Natural killer cell treated with Interleukin-12 subunit alpha and Interleukin-12 subunit beta and Interleukin-15 and Interleukin-18, amount 100 ng/mL, for 72 hours (primary cell): ENCODE measurements at regions not wholly inside any gene's neighbourhood (a gene's known extent, or its start where the extent isn't known, plus 50 kb on each side); places are given as distances from the start of the nearest gene placed in this dataset.

Experiments
- ATAC-seq, 2 donors: fragments of 150-1000 bp; cut with Tn5 transposase in 1 of 2; sonication (Bioruptor Pico), chemical (Tn5 transposase) in 1 of 2; 2 replicates each; pipeline ENCODE4 v1.10.0; 2021
- DNase-seq: peaks from one replicate; pipeline ENCODE4 v3.0.0; 2022; ENCODE audit warnings: low spot score
- H3K27ac Mint-ChIP-seq, 2 donors: 1 replicate in 1 of 2; 2 replicates in 1 of 2; pipeline ENCODE4 v1.8.0; 2022; ENCODE audit warnings: mixed read lengths in 2 of 2, mild to moderate bottlenecking in 1 of 2, moderate library complexity in 1 of 2
- H3K27me3 Mint-ChIP-seq, 2 donors: 1 replicate in 1 of 2; 2 replicates in 1 of 2; pipeline ENCODE4 v1.8.0; 2022; ENCODE audit warnings: mixed read lengths in 2 of 2
- H3K36me3 Mint-ChIP-seq: one replicate; pipeline ENCODE4 v1.8.0; 2022; ENCODE audit warnings: mixed read lengths
- H3K4me1 Mint-ChIP-seq, 2 donors: 1 replicate in 1 of 2; 2 replicates in 1 of 2; pipeline ENCODE4 v1.8.0; 2022; ENCODE audit warnings: low read depth in 2 of 2, mixed read lengths in 2 of 2, mild to moderate bottlenecking in 1 of 2
- H3K4me3 Mint-ChIP-seq: one replicate; pipeline ENCODE4 v1.8.0; 2022; ENCODE audit warnings: mixed read lengths
- H3K9me3 Mint-ChIP-seq: 2 replicates; pipeline ENCODE4 v1.8.0; 2022; ENCODE audit warnings: mixed read lengths

- H3K4me1 Mint-ChIP-seq, result no peaks in the 10 kb centered on the region
- H3K4me3 Mint-ChIP-seq, result no peak overlapping the region
- DNase-seq (no peak), ATAC-seq (no peak)
- no peaks in the 10 kb centered on the region for H3K36me3 Mint-ChIP-seq
- H3K9me3 Mint-ChIP-seq, result no peaks in the 10 kb centered on the region
- peaks cover 24 to 25% of the 10 kb centered on the region in 2 donors for H3K27me3 Mint-ChIP-seq
- H3K27ac Mint-ChIP-seq, result no peak overlapping the region
These were observed 217.7 kb downstream of the HRH4 start for GRCh38 chr18:24678107-24678506.

- Mint-ChIP-seq H3K27ac (no peak overlapping the region), H3K4me1 (no peaks in the 10 kb centered on the region), H3K4me3 (no peak overlapping the region), H3K27me3 (peaks cover 19 to 20% of the 10 kb centered on the region in 2 donors), H3K9me3 (no peaks in the 10 kb centered on the region), H3K36me3 (no peaks in the 10 kb centered on the region)
- ATAC-seq (no peak), DNase-seq (no peak)
These were observed 218.2 kb downstream of the HRH4 start for GRCh38 chr18:24678626-24679025.

- DNase-seq (no peak), ATAC-seq (no peak)
- no peaks in the 10 kb centered on the region for H3K4me1 Mint-ChIP-seq
- peaks cover 18 to 19% of the 10 kb centered on the region in 2 donors for H3K27me3 Mint-ChIP-seq
- H3K27ac Mint-ChIP-seq, result no peak overlapping the region
- no peaks in the 10 kb centered on the region for H3K9me3 Mint-ChIP-seq
- no peaks in the 10 kb centered on the region for H3K36me3 Mint-ChIP-seq
- H3K4me3 Mint-ChIP-seq, result no peak overlapping the region
These were observed 218.6 kb downstream of the HRH4 start for GRCh38 chr18:24679062-24679461.

GRCh38 chr18:24683925-24684324 is 223.5 kb downstream of the HRH4 start:
- no peaks in the 10 kb centered on the region for H3K4me1 Mint-ChIP-seq
- peaks cover 12 to 13% of the 10 kb centered on the region in 2 donors for H3K27me3 Mint-ChIP-seq
- DNase-seq (no peak), ATAC-seq (no peak)
- no peaks in the 10 kb centered on the region for H3K36me3 Mint-ChIP-seq
- H3K27ac Mint-ChIP-seq, result no peak overlapping the region
- no peaks in the 10 kb centered on the region for H3K9me3 Mint-ChIP-seq
- H3K4me3 Mint-ChIP-seq, result no peak overlapping the region

GRCh38 chr18:24685254-24685959 is 225.0 kb downstream of the HRH4 start:
- Mint-ChIP-seq H3K27ac (no peak overlapping the region), H3K27me3 (peaks cover 7 to 12% of the 10 kb centered on the region in 2 donors), H3K36me3 (no peaks in the 10 kb centered on the region), H3K9me3 (no peaks in the 10 kb centered on the region), H3K4me1 (no peaks in the 10 kb centered on the region), H3K4me3 (no peak overlapping the region)
- DNase-seq (no peak), ATAC-seq (no peak)

GRCh38 chr18:24695168-24695567 is 234.7 kb downstream of the HRH4 start:
- no peak for ATAC-seq
- no peak for DNase-seq
- Mint-ChIP-seq H3K27ac (no peak overlapping the region), H3K9me3 (no peaks in the 10 kb centered on the region), H3K36me3 (no peaks in the 10 kb centered on the region), H3K4me1 (no peaks in the 10 kb centered on the region), H3K27me3 (peaks cover 14 to 33% of the 10 kb centered on the region in 2 donors), H3K4me3 (no peak overlapping the region)

GRCh38 chr18:24702001-24702515 is 241.6 kb downstream of the HRH4 start:
- Mint-ChIP-seq H3K4me3 (no peak overlapping the region), H3K27me3 (peaks cover 25 to 49% of the 10 kb centered on the region in 2 donors), H3K27ac (no peak overlapping the region), H3K4me1 (no peaks in the 10 kb centered on the region), H3K9me3 (peaks cover 5% of the 10 kb centered on the region), H3K36me3 (peaks cover 4% of the 10 kb centered on the region)
- no peak for DNase-seq
- no peak for ATAC-seq

GRCh38 chr18:24703316-24703715 is 242.9 kb downstream of the HRH4 start:
- Mint-ChIP-seq H3K4me3 (no peak overlapping the region), H3K27ac (no peak overlapping the region), H3K36me3 (peaks cover 4% of the 10 kb centered on the region), H3K27me3 (peaks cover 20 to 41% of the 10 kb centered on the region in 2 donors), H3K9me3 (peaks cover 5% of the 10 kb centered on the region), H3K4me1 (no peaks in the 10 kb centered on the region)
- no peak for DNase-seq
- ATAC-seq, result no peak

- H3K4me1 Mint-ChIP-seq, result no peaks in the 10 kb centered on the region
- no peak for DNase-seq
- H3K27me3 Mint-ChIP-seq, result peaks cover 14 to 29% of the 10 kb centered on the region in 2 donors
- H3K4me3 Mint-ChIP-seq, result no peak overlapping the region
- H3K36me3 Mint-ChIP-seq, result peaks cover 4% of the 10 kb centered on the region
- peaks cover 5% of the 10 kb centered on the region for H3K9me3 Mint-ChIP-seq
- H3K27ac Mint-ChIP-seq, result no peak overlapping the region
- no peak for ATAC-seq
These were observed 244.7 kb downstream of the HRH4 start for GRCh38 chr18:24704946-24705630.

GRCh38 chr18:24710474-24710873 is 250.0 kb downstream of the HRH4 start:
- Mint-ChIP-seq H3K36me3 (no peaks in the 10 kb centered on the region), H3K4me3 (no peak overlapping the region), H3K9me3 (no peaks in the 10 kb centered on the region), H3K27ac (no peak overlapping the region), H3K4me1 (no peaks in the 10 kb centered on the region), H3K27me3 (peaks cover 4 to 7% of the 10 kb centered on the region in 2 donors)
- DNase-seq (no peak), ATAC-seq (no peak)

- H3K4me1 Mint-ChIP-seq, result no peaks in the 10 kb centered on the region
- no peaks in the 10 kb centered on the region for H3K36me3 Mint-ChIP-seq
- ATAC-seq (no peak), DNase-seq (no peak)
- no peak overlapping the region for H3K27ac Mint-ChIP-seq
- H3K4me3 Mint-ChIP-seq, result no peak overlapping the region
- no peaks in the 10 kb centered on the region for H3K9me3 Mint-ChIP-seq
- H3K27me3 Mint-ChIP-seq, result peaks cover 9 to 21% of the 10 kb centered on the region in 2 donors
These were observed 259.4 kb downstream of the HRH4 start for GRCh38 chr18:24719791-24720190.

GRCh38 chr18:24721388-24721787 is 261.0 kb downstream of the HRH4 start:
- no peak for DNase-seq
- no peak overlapping the region for H3K4me3 Mint-ChIP-seq

GRCh38 chr18:24725644-24726415 is 265.4 kb downstream of the HRH4 start:
- Mint-ChIP-seq H3K9me3 (no peaks in the 10 kb centered on the region), H3K4me1 (no peaks in the 10 kb centered on the region), H3K36me3 (no peaks in the 10 kb centered on the region), H3K4me3 (no peak overlapping the region), H3K27ac (no peak overlapping the region), H3K27me3 (peaks cover 10 to 32% of the 10 kb centered on the region in 2 donors)
- DNase-seq, result no peak
- ATAC-seq, result no peak

More at GRCh38 chr18:24721388-24721787, 261.0 kb downstream of the HRH4 start:
- no peak overlapping the region for H3K27ac Mint-ChIP-seq
- no peaks in the 10 kb centered on the region for H3K9me3 Mint-ChIP-seq
- H3K4me1 Mint-ChIP-seq, result no peaks in the 10 kb centered on the region
- ATAC-seq, result no peak
- no peaks in the 10 kb centered on the region for H3K36me3 Mint-ChIP-seq
- H3K27me3 Mint-ChIP-seq, result peaks cover 9 to 21% of the 10 kb centered on the region in 2 donors
